GM12878 (cell line): ENCODE measurements at regions not wholly inside any gene's neighbourhood (a gene's known extent, or its start where the extent isn't known, plus 50 kb on each side); places are given as distances from the start of the nearest gene placed in this dataset.

Experiments used
- ATAC-seq: fragments of 200-7000 bp; cut with Tn5 transposase; 3 replicates; pipeline ENCODE4 v1.9.1; 2020; ENCODE audit warnings: mild to moderate bottlenecking, moderate library complexity
- BruUV-seq: library from RNA; stranded (reverse); fragments of 400-500 nt; replicated peaks from 2 replicates; lab custom pipeline; 2021; lab: Mats Ljungman, UMichigan
- CTCF ChIA-PET: fragments of 300-600 bp; sonication (Branson Sonifier 250); formaldehyde crosslinking; extraction: SDS; loops from one replicate; lab custom pipeline; 2021; ENCODE audit warnings: inconsistent platforms; lab: Yijun Ruan, JAX
- POLR2A ChIA-PET: fragments of 350-600 bp; formaldehyde crosslinking; extraction: SDS; loops from one replicate; lab custom pipeline; 2021; ENCODE audit warnings: inconsistent platforms; lab: Charles Lee
- RAD21 ChIA-PET: fragments of 300-600 bp; sonication (Branson Sonifier 250); formaldehyde crosslinking; loops from one replicate; lab custom pipeline; 2023; ENCODE audit warnings: antibody characterized with exemption; ENCODE audit not compliant: unreplicated experiment; lab: Charles Lee
- SMC1A ChIA-PET: fragments of 300-600 bp; sonication (Branson Sonifier 250); formaldehyde crosslinking; loops from one replicate; lab custom pipeline; 2023; ENCODE audit not compliant: unreplicated experiment, uncharacterized antibody; lab: Charles Lee
- DNase-seq: peaks from one replicate; pipeline ENCODE4 v3.0.0-alpha.2; 2011; ENCODE audit warnings: low read depth, low spot score
- FAIRE-seq: peaks from 3 replicates; lab custom pipeline; 2011; peaks lifted over from hg19 to GRCh38; lab: Jason Lieb, UNC
- H2AFZ ChIP-seq: 2 replicates; pipeline ENCODE4 v1.6.0; 2011; ENCODE audit warnings: low read depth, low read length, control low read depth; ENCODE audit not compliant: control insufficient read depth
- H3K27ac ChIP-seq: 2 replicates; pipeline ENCODE4 v1.5.1; 2011; ENCODE audit warnings: control low read depth; ENCODE audit not compliant: control insufficient read depth, insufficient read depth
- H3K27me3 ChIP-seq, 2 experiments: replicated peaks in 1 of 2; 2 replicates each; pipeline versions ENCODE4 v1.6.0 to v1.6.1; 2011; ENCODE audit warnings: low read length in 1 of 2; ENCODE audit not compliant: control insufficient read depth in 2 of 2, insufficient read depth in 2 of 2
- H3K36me3 ChIP-seq, 2 experiments: 2 replicates each; pipeline ENCODE4 v1.5.1; 2011; ENCODE audit warnings: low read length in 1 of 2; ENCODE audit not compliant: control insufficient read depth in 2 of 2, insufficient read depth in 2 of 2
- H3K4me1 ChIP-seq: 2 replicates; pipeline ENCODE4 v1.6.1; 2011; ENCODE audit warnings: mild to moderate bottlenecking, low read length, moderate library complexity, mixed read lengths; ENCODE audit not compliant: control insufficient read depth, insufficient read depth
- H3K4me2 ChIP-seq: 2 replicates; pipeline ENCODE4 v1.6.0; 2011; ENCODE audit warnings: control low read depth; ENCODE audit not compliant: control insufficient read depth, insufficient read depth
- H3K4me3 ChIP-seq: fragments of 200-600 bp; sonication (generic); 2 replicates; pipeline ENCODE4 v1.5.1; 2016
- H3K79me2 ChIP-seq: 2 replicates; pipeline ENCODE4 v1.6.0; 2011; ENCODE audit warnings: low read length; ENCODE audit not compliant: control insufficient read depth, insufficient read depth
- H3K9ac ChIP-seq: 2 replicates; pipeline ENCODE4 v1.8.0; 2011; ENCODE audit warnings: low read length, control low read depth, mixed read lengths; ENCODE audit not compliant: control insufficient read depth, insufficient read depth
- H3K9me3 ChIP-seq: replicated peaks from 3 replicates; pipeline ENCODE4 v1.5.1; 2011; ENCODE audit warnings: mild to moderate bottlenecking, low read length; ENCODE audit not compliant: control insufficient read depth, insufficient read depth
- H4K20me1 ChIP-seq: 2 replicates; pipeline ENCODE4 v1.6.0; 2011; ENCODE audit not compliant: control insufficient read depth, insufficient read depth
- ATF7 ChIP-seq: fragments of 450-650 bp; IDR thresholded peaks from 2 replicates; pipeline ENCODE4 v1.6.1; 2016; ENCODE audit warnings: low read depth, mild to moderate bottlenecking
- BMI1 ChIP-seq: fragments of 450-650 bp; IDR thresholded peaks from 2 replicates; pipeline ENCODE4 v1.6.1; 2016; ENCODE audit warnings: mild to moderate bottlenecking, moderate library complexity, borderline replicate concordance
- FOXM1 ChIP-seq: IDR thresholded peaks from 2 replicates; pipeline ENCODE4 v1.6.1; 2012; ENCODE audit warnings: low read depth, mild to moderate bottlenecking, inconsistent platforms, low read length, moderate library complexity
- KDM1A ChIP-seq: fragments of 200-600 bp; sonication (generic); IDR thresholded peaks from 2 replicates; pipeline ENCODE4 v1.6.1; 2016; ENCODE audit warnings: borderline replicate concordance
- NFIC ChIP-seq: IDR thresholded peaks from 2 replicates; pipeline ENCODE4 v1.6.1; 2012; ENCODE audit warnings: low read depth, mild to moderate bottlenecking, inconsistent platforms, low read length, moderate library complexity
- NFXL1 ChIP-seq: fragments of 450-650 bp; IDR thresholded peaks from 2 replicates; pipeline ENCODE4 v1.6.1; 2017; ENCODE audit warnings: antibody characterized with exemption, mild to moderate bottlenecking, borderline replicate concordance
- NFYA ChIP-seq: IDR thresholded peaks from 2 replicates; pipeline ENCODE4 v1.6.1; 2011; ENCODE audit warnings: low read depth, mild to moderate bottlenecking, low read length, improper control_type of control experiment, borderline replicate concordance
- NR2F1 ChIP-seq: fragments of 450-650 bp; conservative IDR thresholded peaks from 2 replicates; pipeline ENCODE4 v1.6.1; 2017; ENCODE audit warnings: mild to moderate bottlenecking
- NRF1 ChIP-seq: conservative IDR thresholded peaks from 2 replicates; pipeline ENCODE4 v1.6.1; 2011; ENCODE audit warnings: mild to moderate bottlenecking, low read depth, low read length, improper control_type of control experiment
- PAX8 ChIP-seq: fragments of 450-650 bp; IDR thresholded peaks from 2 replicates; pipeline ENCODE4 v1.6.1; 2017; ENCODE audit warnings: mild to moderate bottlenecking, moderate library complexity
- POU2F2 ChIP-seq: IDR thresholded peaks from 3 replicates; pipeline ENCODE4 v1.6.1; 2011; ENCODE audit warnings: low read depth, mild to moderate bottlenecking, low read length, borderline replicate concordance
- RAD51 ChIP-seq: fragments of 450-650 bp; IDR thresholded peaks from 2 replicates; pipeline ENCODE4 v1.6.1; 2016; ENCODE audit warnings: moderate library complexity, mild to moderate bottlenecking, inconsistent platforms
- SREBF1 ChIP-seq: IDR thresholded peaks from 2 replicates; pipeline ENCODE4 v1.6.1; 2012; ENCODE audit warnings: mild to moderate bottlenecking, low read length
- WGBS: methylation state at CpG from one replicate; pipeline ENCODE4 v1.1.6; 2016; ENCODE audit warnings: low lambda C conversion rate; ENCODE audit not compliant: insufficient replicate concordance, insufficient coverage; ENCODE audit errors: missing lambda C conversion rate; 5-methylcytosine and 5-hydroxymethylcytosine counted together
- in situ Hi-C: fragments of 300-500 bp; cut with MboI; formaldehyde crosslinking; loops from 9 replicates; pipeline ENCODE4 v1.14.3; 2018; ENCODE audit warnings: mixed read lengths
- intact Hi-C: fragments of 100-400 bp; cut with micrococcal nuclease; formaldehyde crosslinking; loops from one replicate; pipeline ENCODE4 v1.14.2; 2022; ENCODE audit not compliant: unreplicated experiment
- TF ChIP-seq, protein P1 (sequence below), 3 experiments: IDR thresholded peaks in 2 of 3; conservative IDR thresholded peaks in 1 of 3; 2 replicates each; pipeline ENCODE4 v1.5.1; 2011; ENCODE audit warnings: low read depth in 3 of 3, low read length in 3 of 3, mild to moderate bottlenecking in 3 of 3, control low read depth in 2 of 3, moderate library complexity in 2 of 3, inconsistent platforms in 1 of 3, mixed read lengths in 1 of 3; ENCODE audit not compliant: control insufficient read depth in 2 of 3, insufficient read depth in 1 of 3; ENCODE audit errors: extremely low read depth in 1 of 3

DNA sequence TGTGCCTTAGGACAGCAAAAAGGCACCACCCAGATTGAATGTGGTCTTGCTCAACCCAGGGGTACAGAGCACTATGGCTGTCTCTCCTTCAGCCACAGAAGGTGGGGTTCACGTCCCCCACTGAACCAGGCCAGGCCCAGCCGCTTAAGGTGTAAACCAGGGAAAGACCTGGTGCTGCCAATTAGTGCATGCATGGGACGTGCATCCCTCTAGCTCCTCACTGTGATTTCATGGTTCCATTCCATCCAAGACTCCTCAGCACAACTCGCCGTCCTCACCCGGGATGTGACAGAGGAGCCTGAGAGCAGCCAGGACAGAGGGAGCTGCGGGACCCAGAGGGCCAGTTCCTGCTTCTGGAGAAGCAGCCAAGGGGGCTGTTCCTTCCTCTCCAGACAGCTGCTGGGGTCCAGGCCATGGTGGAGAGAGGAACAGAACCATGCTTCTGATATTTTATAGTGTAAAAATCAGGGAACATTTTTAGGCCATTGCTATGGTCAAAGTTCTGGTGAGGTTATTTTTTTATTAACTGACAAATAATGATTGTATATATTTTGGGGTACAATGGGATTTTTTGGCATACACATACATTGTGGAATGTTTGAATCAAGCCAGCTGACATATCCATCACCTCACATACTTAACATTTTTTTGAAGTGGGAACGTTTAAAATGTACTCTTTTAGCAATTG, 492.2 kb upstream of the B3GAT1 start:
- ATAC-seq: no peak
- WGBS: 14% methylated on average over 7 of the region's 8 CpGs
- intact Hi-C loops: no loop called here
- Histone ChIP-seq H3K4me1 (no peaks in the 10 kb centered on the region), H3K4me3 (no peak overlapping the region), H3K9me3 (no peaks in the 10 kb centered on the region)
- POLR2A ChIA-PET: no interaction called here
- no peak for TF ChIP-seq PAX8
- TF ChIP-seq KDM1A: no peak
- TF ChIP-seq BMI1: no peak
- TF ChIP-seq NRF1: no peak
- TF ChIP-seq FOXM1: no peak
- no peak for TF ChIP-seq NFXL1
- TF ChIP-seq ATF7: no peak
- TF ChIP-seq NFYA: no peak
- no peak for TF ChIP-seq NR2F1
- no peak for TF ChIP-seq NFIC
- TF ChIP-seq, protein P1, sequence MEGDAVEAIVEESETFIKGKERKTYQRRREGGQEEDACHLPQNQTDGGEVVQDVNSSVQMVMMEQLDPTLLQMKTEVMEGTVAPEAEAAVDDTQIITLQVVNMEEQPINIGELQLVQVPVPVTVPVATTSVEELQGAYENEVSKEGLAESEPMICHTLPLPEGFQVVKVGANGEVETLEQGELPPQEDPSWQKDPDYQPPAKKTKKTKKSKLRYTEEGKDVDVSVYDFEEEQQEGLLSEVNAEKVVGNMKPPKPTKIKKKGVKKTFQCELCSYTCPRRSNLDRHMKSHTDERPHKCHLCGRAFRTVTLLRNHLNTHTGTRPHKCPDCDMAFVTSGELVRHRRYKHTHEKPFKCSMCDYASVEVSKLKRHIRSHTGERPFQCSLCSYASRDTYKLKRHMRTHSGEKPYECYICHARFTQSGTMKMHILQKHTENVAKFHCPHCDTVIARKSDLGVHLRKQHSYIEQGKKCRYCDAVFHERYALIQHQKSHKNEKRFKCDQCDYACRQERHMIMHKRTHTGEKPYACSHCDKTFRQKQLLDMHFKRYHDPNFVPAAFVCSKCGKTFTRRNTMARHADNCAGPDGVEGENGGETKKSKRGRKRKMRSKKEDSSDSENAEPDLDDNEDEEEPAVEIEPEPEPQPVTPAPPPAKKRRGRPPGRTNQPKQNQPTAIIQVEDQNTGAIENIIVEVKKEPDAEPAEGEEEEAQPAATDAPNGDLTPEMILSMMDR (IDR thresholded peaks at IDR 0.05 in 2 of 3, conservative IDR thresholded peaks at IDR 0.05 in 1 of 3; ENCODE audit: control insufficient read depth in 2 of 3, extremely low read depth in 1 of 3, insufficient read depth in 1 of 3, low read depth in 3 of 3, low read length in 3 of 3): no peak
- no peak for TF ChIP-seq SREBF1
- no peak for TF ChIP-seq POU2F2
- TF ChIP-seq RAD51: no peak
- TF ChIP-seq, all 136 proteins: peak for 0
- Histone ChIP-seq H3K79me2 (no peaks in the 10 kb centered on the region), H2AFZ (no peak overlapping the region), H3K27me3 (peaks cover 2 to 4% of the 10 kb centered on the region in 2 experiments; a peak in 3 of 4 replicates), H3K9ac (no peak overlapping the region), H4K20me1 (no peaks in the 10 kb centered on the region), H3K36me3 (no peaks in the 10 kb centered on the region), H3K4me2 (no peak overlapping the region), H3K27ac (no peak overlapping the region)
- DNase-seq (no peak), FAIRE-seq (no peak)
- RAD21 ChIA-PET: no interaction called here
- CTCF ChIA-PET: no interaction called here
- in situ Hi-C loops: no loop called here
- no TSS peak for BruUV-seq
- SMC1A ChIA-PET: no interaction called here
